Astrocyte (in vitro differentiated cells and primary cell): ENCODE measurements at regions not wholly inside any gene's neighbourhood (a gene's known extent, or its start where the extent isn't known, plus 50 kb on each side); places are given as distances from the start of the nearest gene placed in this dataset.
"Not testable (repeated sequence)": the region's sequence is repeated elsewhere in the genome, so short reads cannot be mapped to it uniquely, and the experiment has no call there.

ENCODE experiments used
- EZH2 ChIP-seq: IDR thresholded peaks from 2 replicates; pipeline ENCODE4 v1.6.1; 2012; ENCODE audit warnings: mild to moderate bottlenecking, low read length, inconsistent platforms; ENCODE audit not compliant: insufficient read depth
- TF ChIP-seq, protein P1 (sequence below): IDR thresholded peaks from 2 replicates; pipeline ENCODE4 v1.5.1; 2011; ENCODE audit warnings: low read depth, mild to moderate bottlenecking, inconsistent platforms, low read length, moderate library complexity; ENCODE audit not compliant: insufficient read depth

DNA sequence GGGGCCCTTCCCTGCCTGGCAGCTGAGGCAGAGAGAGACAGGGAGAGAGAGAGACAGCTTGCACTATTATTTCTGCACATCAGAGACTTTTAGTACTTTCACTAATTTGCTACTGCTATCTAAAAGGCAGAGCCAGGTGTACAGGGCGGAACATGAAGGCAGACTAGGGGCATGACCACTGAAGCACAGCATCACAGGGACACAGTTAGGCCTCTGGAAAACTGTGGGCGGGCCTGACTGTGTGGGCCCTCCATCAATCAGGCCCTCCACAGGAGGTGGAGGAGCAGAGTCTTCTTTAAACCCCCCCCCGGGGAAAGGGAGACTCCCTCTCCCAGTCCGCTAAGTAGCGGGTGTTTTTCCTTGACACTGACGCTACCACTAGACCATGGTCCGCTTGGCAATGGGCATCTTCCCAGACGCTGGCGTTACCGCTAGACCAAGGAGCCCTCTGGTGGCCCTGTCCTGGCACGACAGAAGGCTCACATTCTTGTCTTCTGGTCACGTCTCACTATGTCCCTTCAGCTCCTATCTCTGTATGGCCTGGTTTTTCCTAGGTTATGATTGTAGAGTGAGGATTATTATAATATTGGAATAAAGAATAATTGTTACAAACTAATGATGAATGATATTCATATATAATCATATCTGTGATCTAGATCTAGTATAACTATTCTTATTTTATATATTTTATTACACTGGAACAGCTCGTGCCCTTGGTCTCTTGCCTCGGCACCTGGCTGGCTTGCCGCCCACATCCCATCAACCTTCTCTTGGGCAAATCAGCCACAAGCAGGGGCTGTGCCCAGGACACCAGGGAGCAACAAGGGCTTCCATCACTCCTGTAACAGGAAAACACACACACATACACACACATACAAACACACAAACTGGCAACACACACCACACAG is 60.7 kb upstream of the PPP2R2D start:
- TF ChIP-seq EZH2 = not testable (repeated sequence)
- TF ChIP-seq, protein P1, sequence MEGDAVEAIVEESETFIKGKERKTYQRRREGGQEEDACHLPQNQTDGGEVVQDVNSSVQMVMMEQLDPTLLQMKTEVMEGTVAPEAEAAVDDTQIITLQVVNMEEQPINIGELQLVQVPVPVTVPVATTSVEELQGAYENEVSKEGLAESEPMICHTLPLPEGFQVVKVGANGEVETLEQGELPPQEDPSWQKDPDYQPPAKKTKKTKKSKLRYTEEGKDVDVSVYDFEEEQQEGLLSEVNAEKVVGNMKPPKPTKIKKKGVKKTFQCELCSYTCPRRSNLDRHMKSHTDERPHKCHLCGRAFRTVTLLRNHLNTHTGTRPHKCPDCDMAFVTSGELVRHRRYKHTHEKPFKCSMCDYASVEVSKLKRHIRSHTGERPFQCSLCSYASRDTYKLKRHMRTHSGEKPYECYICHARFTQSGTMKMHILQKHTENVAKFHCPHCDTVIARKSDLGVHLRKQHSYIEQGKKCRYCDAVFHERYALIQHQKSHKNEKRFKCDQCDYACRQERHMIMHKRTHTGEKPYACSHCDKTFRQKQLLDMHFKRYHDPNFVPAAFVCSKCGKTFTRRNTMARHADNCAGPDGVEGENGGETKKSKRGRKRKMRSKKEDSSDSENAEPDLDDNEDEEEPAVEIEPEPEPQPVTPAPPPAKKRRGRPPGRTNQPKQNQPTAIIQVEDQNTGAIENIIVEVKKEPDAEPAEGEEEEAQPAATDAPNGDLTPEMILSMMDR = not testable (repeated sequence)
